Epithelial cell of proximal tubule (primary cell): ENCODE measurements at regions not wholly inside any gene's neighbourhood (a gene's known extent, or its start where the extent isn't known, plus 50 kb on each side); places are given as distances from the start of the nearest gene placed in this dataset.

Source experiments
- DNase-seq: peaks from one replicate; pipeline ENCODE4 v3.0.0-alpha.2; 2011; ENCODE audit warnings: low read depth
- H3K4me3 ChIP-seq: 2 replicates; pipeline ENCODE4 v1.5.1; 2011; ENCODE audit warnings: low read depth, mild to moderate bottlenecking, low read length
- TF ChIP-seq, protein P1 (sequence below): conservative IDR thresholded peaks from 2 replicates; pipeline ENCODE4 v1.5.1; 2012; ENCODE audit warnings: low read depth, mild to moderate bottlenecking, low read length

DNA sequence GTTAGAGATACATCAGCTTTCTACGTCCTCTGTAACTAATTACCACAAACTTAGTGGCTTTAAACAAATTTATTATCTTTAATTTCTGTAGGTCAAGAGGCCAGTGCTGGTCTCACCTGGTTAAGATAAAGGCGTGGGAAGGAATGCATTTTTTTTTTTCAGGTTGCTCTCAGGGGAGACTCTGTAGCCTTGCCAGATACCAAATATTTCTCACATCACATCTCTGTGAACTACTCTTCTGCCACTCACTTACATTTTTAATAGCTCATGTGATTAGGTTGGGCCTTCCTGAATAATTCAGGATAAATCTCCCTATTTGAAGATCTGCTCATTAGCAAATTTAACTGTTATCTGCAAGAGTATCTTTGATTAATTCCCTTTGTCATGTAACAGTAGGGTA is 214.6 kb downstream of the CBLN2 start:
- H3K4me3 ChIP-seq: no peak overlapping the region
- TF ChIP-seq, protein P1, sequence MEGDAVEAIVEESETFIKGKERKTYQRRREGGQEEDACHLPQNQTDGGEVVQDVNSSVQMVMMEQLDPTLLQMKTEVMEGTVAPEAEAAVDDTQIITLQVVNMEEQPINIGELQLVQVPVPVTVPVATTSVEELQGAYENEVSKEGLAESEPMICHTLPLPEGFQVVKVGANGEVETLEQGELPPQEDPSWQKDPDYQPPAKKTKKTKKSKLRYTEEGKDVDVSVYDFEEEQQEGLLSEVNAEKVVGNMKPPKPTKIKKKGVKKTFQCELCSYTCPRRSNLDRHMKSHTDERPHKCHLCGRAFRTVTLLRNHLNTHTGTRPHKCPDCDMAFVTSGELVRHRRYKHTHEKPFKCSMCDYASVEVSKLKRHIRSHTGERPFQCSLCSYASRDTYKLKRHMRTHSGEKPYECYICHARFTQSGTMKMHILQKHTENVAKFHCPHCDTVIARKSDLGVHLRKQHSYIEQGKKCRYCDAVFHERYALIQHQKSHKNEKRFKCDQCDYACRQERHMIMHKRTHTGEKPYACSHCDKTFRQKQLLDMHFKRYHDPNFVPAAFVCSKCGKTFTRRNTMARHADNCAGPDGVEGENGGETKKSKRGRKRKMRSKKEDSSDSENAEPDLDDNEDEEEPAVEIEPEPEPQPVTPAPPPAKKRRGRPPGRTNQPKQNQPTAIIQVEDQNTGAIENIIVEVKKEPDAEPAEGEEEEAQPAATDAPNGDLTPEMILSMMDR: no peak
- DNase-seq: no peak

DNA sequence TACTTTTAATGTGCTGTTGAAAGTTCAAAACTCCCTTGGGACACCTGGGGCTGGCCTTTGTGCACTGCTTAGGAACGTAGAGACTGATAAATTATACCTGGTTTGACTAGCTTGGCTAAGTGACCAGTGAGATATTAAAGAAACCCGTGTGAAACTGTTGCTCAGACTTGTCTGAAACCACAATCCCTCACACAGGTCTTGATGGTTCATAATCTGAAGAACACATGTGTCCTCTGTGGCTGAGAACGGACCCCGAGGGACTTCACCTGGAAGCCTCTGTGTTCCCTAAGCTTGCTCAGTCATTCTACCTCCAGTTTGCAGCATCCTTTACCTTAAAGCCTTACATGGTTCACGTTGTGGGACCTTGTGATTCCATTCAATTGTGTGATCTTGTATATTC is 218.8 kb downstream of the CBLN2 start:
- DNase-seq: no peak
- no peak overlapping the region for H3K4me3 ChIP-seq
- TF ChIP-seq, protein P1: no peak

DNA sequence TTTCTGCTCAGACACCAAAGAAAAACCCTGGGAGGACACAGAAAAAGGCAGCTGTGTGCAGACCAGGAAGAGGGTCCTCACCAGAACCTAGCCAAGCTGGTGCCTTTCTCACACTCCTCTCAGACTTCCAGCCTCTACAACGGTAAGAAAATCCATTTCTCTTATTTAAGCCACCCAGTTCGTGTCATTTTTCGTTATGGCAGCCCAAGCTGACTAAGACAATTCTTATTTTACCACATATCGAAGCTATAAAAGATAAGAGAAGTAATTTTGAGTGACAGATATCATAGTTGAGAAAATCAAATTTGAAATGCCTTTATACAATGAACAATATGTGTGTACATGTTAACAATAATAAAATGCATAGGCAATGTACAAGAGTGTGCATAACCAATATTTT is 219.5 kb downstream of the CBLN2 start:
- DNase-seq: no peak
- TF ChIP-seq, protein P1: no peak

DNA sequence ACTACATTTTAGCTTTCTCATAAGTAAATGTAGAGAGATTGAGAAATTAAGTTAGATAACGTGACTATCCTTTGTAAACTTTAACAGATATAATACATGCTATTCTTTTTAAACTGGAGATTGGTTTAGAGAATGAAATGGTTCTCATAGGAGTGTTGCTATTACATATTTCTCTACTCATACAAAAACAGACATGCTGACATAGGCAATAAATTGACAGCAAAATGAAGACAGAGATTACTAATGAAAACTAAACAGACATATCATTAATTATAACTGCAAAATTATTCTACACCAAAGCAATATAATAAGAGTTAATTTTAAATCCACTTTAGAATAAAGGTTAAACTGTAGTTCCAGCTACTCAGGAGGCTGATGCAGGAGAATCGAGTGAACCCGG is 227.6 kb downstream of the CBLN2 start:
- TF ChIP-seq, protein P1: no peak
- DNase-seq: no peak
- no peak overlapping the region for H3K4me3 ChIP-seq

More for the DNA sequence above, 219.5 kb downstream of the CBLN2 start:
- no peak overlapping the region for H3K4me3 ChIP-seq

DNA sequence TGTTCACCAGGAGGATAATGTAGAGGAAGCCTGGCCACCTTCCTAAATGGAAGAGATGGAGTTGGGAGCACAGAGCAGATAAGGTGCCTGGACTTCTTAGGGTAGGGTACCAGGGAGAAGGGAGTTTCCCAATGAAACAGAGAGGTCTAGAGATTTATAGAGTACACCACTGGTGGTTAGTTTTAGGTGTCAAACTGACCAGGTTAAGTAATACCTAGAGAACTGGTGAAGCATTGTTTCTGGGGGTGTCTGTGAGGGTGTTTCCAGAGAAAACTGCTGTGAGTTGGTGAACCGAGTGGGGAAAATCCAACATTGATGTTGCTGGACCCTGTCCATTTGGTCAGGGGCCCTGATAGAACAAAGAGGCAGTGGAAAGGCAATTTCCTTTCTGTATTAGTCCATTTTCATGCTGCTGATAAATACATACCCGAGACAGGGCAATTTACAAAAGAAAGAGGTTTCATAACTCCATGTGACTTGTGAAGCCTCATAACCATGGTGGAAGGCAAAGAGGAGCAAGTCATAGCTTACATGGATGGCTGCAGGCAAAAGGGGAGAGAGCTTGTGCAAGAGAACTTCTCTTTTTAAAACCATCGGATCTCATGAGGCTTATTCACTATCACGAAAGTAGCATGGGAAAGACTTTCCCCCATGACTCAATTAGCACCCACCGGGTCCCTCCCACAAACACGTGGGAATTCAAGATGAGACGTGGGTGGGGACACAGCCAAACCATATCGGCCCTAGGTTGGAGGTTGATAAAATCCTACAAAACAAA is 260.8 kb downstream of the CBLN2 start:
- no peak for DNase-seq
- H3K4me3 ChIP-seq: no peak overlapping the region
- TF ChIP-seq, protein P1: no peak

DNA sequence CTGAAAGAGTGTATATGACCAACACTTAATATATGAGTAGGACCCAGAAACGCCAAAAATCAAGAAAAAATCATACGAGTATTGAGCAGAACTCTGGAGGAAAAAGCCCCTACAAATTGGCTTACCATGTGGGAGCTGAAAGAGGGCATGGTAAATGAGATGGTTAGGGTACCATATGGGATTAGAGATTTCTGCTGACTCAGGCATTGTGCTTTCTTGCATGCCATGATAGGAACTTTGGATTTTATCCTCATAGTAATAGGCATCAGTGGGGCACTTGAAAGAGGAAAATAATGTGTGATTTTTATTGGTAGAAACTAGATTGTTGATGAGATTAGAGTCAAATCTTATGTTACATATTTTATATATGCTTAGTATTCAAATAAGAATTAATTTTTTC is 271.1 kb downstream of the CBLN2 start:
- no peak for DNase-seq
- TF ChIP-seq, protein P1: no peak
- no peak overlapping the region for H3K4me3 ChIP-seq

- DNase-seq: no peak
- TF ChIP-seq, protein P1: no peak
- no peak overlapping the region for H3K4me3 ChIP-seq
These were observed 282.6 kb downstream of the CBLN2 start for GRCh38 chr18:72261590-72261989.
